ENCODE measurements at regions not wholly inside any gene's neighbourhood (a gene's known extent, or its start where the extent isn't known, plus 50 kb on each side); places are given as distances from the start of the nearest gene placed in this dataset.

DNA sequence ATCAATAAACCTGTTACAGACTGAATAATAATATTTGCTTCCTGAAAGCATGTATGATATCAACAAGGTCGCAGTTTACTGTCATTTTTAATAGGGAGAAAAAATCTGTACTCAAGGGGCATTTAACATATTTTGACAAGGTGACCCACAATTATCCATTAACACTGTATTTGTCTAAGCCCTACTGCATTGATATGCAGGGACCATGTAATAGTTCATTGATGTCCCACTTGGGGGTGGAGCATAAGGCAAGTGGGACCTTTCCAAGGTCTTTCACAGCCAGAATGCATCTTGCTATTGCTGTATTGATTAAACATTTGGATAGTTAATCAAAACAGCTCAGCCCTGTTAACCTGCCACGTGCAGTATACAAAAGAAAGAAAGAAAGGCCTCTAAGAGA, 502.0 kb downstream of the NR2F1-AS1 start:
- no peak for DNase-seq
- H3K4me3 ChIP-seq = no peak overlapping the region
- H3K27me3 ChIP-seq (ENCODE audit: low read depth) = no peaks in the 10 kb centered on the region
- ATAC-seq = no peak
- no peak overlapping the region for H3K27ac ChIP-seq
- no peaks in the 10 kb centered on the region for H3K4me1 ChIP-seq
- H3K36me3 ChIP-seq = no peaks in the 10 kb centered on the region
- intact Hi-C loops (cut with DNase I) = no loop called here
- TF ChIP-seq, protein P1, sequence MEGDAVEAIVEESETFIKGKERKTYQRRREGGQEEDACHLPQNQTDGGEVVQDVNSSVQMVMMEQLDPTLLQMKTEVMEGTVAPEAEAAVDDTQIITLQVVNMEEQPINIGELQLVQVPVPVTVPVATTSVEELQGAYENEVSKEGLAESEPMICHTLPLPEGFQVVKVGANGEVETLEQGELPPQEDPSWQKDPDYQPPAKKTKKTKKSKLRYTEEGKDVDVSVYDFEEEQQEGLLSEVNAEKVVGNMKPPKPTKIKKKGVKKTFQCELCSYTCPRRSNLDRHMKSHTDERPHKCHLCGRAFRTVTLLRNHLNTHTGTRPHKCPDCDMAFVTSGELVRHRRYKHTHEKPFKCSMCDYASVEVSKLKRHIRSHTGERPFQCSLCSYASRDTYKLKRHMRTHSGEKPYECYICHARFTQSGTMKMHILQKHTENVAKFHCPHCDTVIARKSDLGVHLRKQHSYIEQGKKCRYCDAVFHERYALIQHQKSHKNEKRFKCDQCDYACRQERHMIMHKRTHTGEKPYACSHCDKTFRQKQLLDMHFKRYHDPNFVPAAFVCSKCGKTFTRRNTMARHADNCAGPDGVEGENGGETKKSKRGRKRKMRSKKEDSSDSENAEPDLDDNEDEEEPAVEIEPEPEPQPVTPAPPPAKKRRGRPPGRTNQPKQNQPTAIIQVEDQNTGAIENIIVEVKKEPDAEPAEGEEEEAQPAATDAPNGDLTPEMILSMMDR (IDR thresholded peaks at IDR 0.05) = no peak
- no peaks in the 10 kb centered on the region for H3K9me3 ChIP-seq

DNA sequence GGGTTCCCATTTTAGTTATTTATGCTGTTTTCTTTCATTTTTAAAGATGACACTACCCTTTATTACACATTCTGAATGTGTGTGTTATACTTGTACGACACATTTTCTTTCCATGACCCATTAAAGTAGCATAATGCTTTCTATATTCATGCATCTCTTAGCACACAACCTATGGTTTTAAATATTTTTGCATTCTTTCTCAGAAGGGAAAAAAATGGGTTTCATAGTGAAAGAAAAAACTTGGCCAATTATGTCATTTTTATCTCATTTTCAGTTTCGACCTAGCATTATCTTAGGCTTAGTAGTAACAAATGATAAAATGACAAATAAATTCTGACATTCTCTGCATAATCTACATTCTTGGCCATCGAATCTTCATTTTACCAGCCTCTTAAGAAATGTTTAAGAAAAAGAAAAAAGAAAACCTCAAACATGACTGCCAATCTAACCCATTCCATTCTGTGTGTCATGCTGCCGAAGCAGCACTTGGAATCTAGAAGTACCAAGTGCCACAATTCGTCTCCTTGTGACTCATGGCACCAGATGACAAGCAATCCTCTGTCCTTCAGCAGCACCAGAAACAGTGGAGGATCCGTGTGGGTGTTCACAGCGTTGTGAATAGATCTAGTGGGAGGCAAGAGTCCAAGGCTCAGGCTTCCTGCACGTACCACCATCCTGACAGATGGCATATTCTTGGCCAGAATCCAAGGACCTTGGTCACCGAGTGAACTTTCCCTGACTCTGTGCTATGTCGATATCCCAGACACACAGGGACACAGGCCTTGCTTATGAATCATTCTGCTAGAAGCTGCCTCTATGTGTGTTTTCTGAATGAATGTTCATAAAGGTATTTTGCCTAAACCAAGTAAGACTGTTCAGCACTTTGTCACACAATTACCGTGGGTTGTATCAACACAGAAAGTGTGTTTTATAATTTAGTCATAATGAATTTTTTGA, 502.7 kb downstream of the NR2F1-AS1 start:
- H3K4me3 ChIP-seq = no peak overlapping the region
- H3K9me3 ChIP-seq = no peaks in the 10 kb centered on the region
- TF ChIP-seq, protein P1 (IDR thresholded peaks at IDR 0.05) = no peak
- no peaks in the 10 kb centered on the region for H3K4me1 ChIP-seq
- no peak overlapping the region for H3K27ac ChIP-seq
- intact Hi-C loops (cut with DNase I) = no loop called here
- no peaks in the 10 kb centered on the region for H3K27me3 ChIP-seq (ENCODE audit: low read depth)
- no peaks in the 10 kb centered on the region for H3K36me3 ChIP-seq
- peak; percentile 72 for ATAC-seq
- no peak for DNase-seq

DNA sequence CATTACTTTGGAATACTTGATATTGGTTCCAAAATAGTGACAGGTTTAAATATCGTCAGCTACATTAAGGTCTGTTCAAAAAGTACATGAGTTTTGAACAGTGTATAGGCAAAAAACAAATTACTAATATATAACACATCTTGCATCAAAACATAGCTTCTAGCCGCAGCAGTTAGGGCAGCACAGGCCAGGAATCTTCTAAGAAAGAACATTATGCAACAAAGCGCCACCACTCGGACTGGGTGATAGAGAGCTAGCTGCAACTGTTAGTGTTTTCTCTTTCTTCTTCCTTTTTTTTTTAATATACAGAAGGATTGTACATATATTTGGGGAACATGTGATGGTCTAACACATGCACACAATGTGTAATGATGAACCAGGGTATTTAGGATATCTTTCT, 504.5 kb downstream of the NR2F1-AS1 start:
- DNase-seq (no peak), ATAC-seq (no peak)
- no peak overlapping the region for H3K27ac ChIP-seq
- intact Hi-C loops (cut with DNase I) = no loop called here
- no peaks in the 10 kb centered on the region for H3K9me3 ChIP-seq
- TF ChIP-seq, protein P1 (IDR thresholded peaks at IDR 0.05) = no peak
- no peak overlapping the region for H3K4me3 ChIP-seq
- no peaks in the 10 kb centered on the region for H3K36me3 ChIP-seq
- H3K4me1 ChIP-seq = no peaks in the 10 kb centered on the region
- H3K27me3 ChIP-seq (ENCODE audit: low read depth) = no peaks in the 10 kb centered on the region

DNA sequence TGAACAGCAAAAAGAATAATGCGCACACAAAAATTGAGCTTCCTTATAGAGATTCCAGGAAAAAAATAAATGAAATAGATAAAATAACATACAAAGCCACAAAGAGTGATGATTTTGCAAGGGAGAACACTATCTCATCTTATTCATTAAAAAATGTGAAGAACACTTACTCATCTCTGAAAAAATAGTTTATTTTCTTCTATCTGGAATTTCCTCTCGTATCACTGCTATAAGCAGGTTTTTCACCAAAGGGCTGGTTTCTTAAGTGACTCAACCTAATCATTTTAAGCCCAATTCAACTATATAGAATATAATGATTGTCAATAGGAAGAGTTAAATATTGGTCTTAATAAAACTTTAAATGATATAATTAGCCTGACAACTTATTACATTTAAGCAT, 504.9 kb downstream of the NR2F1-AS1 start:
- TF ChIP-seq, protein P1 (IDR thresholded peaks at IDR 0.05) = no peak
- DNase-seq (no peak), ATAC-seq (no peak)
- H3K27ac ChIP-seq = no peak overlapping the region
- no peaks in the 10 kb centered on the region for H3K9me3 ChIP-seq
- intact Hi-C loops (cut with DNase I) = no loop called here
- H3K4me1 ChIP-seq = no peaks in the 10 kb centered on the region
- H3K4me3 ChIP-seq = no peak overlapping the region
- H3K27me3 ChIP-seq (ENCODE audit: low read depth) = no peaks in the 10 kb centered on the region
- H3K36me3 ChIP-seq = no peaks in the 10 kb centered on the region

DNA sequence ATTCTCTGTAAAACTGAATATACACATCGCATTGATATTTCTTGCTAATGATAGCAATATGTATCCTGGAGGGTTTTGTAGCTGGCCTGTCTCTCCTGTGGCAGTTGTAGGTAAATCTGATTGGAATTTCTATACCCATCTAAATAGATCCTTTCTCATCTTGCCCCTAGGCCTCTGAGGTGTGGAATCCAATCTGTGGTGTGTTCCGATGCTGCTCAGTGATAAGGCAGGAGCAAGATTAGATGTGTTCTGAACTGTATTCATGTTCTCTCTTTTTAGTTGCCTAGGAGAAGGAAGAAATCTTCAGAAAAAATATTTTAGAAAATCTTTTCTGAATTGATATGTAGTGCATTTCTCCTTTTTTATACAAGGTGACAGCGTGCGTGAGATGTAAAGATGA, 507.5 kb downstream of the NR2F1-AS1 start:
- ATAC-seq = no peak
- Histone ChIP-seq H3K9me3 (no peaks in the 10 kb centered on the region), H3K27ac (no peak overlapping the region), H3K27me3 (ENCODE audit: low read depth) (no peaks in the 10 kb centered on the region), H3K4me1 (no peaks in the 10 kb centered on the region), H3K4me3 (no peak overlapping the region), H3K36me3 (no peaks in the 10 kb centered on the region)
- TF ChIP-seq, protein P1 (IDR thresholded peaks at IDR 0.05) = no peak
- intact Hi-C loops (cut with DNase I) = no loop called here
- DNase-seq = no peak

Measured in lower lobe of right lung (tissue), 2 donors.